CD14-positive monocyte (primary cell): ENCODE measurements at regions not wholly inside any gene's neighbourhood (a gene's known extent, or its start where the extent isn't known, plus 50 kb on each side); places are given as distances from the start of the nearest gene placed in this dataset.
"Not testable (repeated sequence)": the region's sequence is repeated elsewhere in the genome, so short reads cannot be mapped to it uniquely, and the experiment has no call there.

Experiments
- DNase-seq, 3 donors: peaks; one replicate each; pipeline ENCODE4 v3.0.0-alpha.2; 2011 to 2022
- H2AFZ ChIP-seq: 2 replicates; pipeline ENCODE4 v1.6.0; 2012; ENCODE audit warnings: mild to moderate bottlenecking, low read depth, low read length, inconsistent platforms; ENCODE audit not compliant: insufficient read depth, poor library complexity, severe bottlenecking
- H3K27ac ChIP-seq, 2 donors: 1 replicate in 1 of 2; 2 replicates in 1 of 2; pipeline ENCODE4 v1.5.1; 2012 to 2013; ENCODE audit warnings: low read length in 2 of 2, control low read depth in 1 of 2, inconsistent platforms in 1 of 2, low read depth in 1 of 2, mild to moderate bottlenecking in 1 of 2
- H3K27me3 ChIP-seq, 2 donors: one replicate each; pipeline versions ENCODE4 v1.6.0 to v1.6.1; 2011 to 2013; ENCODE audit warnings: low read length in 2 of 2; ENCODE audit not compliant: control insufficient read depth in 2 of 2, insufficient read depth in 2 of 2
- H3K36me3 ChIP-seq, 2 donors: replicated peaks in 1 of 2; 1 replicate in 1 of 2; 2 replicates in 1 of 2; pipeline versions ENCODE4 v1.5.1 to v1.6.1; 2012 to 2013; ENCODE audit warnings: low read length in 2 of 2, control low read depth in 1 of 2, inconsistent platforms in 1 of 2, mild to moderate bottlenecking in 1 of 2; ENCODE audit not compliant: insufficient read depth in 2 of 2, control insufficient read depth in 1 of 2
- H3K4me1 ChIP-seq, 2 donors: 1 replicate in 1 of 2; 2 replicates in 1 of 2; pipeline versions ENCODE4 v1.5.1 to v1.6.1; 2012 to 2013; ENCODE audit warnings: low read length in 2 of 2, control low read depth in 1 of 2, inconsistent platforms in 1 of 2, mild to moderate bottlenecking in 1 of 2, moderate library complexity in 1 of 2; ENCODE audit not compliant: insufficient read depth in 2 of 2, control insufficient read depth in 1 of 2
- H3K4me2 ChIP-seq: replicated peaks from 2 replicates; pipeline ENCODE3; 2012; ENCODE audit warnings: low read length, moderate library complexity, mild to moderate bottlenecking; ENCODE audit not compliant: poor library complexity, severe bottlenecking; ENCODE audit errors: extremely low read depth
- H3K4me3 ChIP-seq, 3 experiments: fragments of 200-600 bp in 1 of 3; sonication (generic) in 1 of 3; replicated peaks in 1 of 3; 1 replicate in 2 of 3; 2 replicates in 1 of 3; pipeline ENCODE4 v1.5.1; 2011 to 2013; ENCODE audit warnings: low read length in 3 of 3, mild to moderate bottlenecking in 3 of 3, control low read depth in 2 of 3, low read depth in 2 of 3, inconsistent platforms in 1 of 3, moderate library complexity in 1 of 3
- H3K79me2 ChIP-seq: 2 replicates; pipeline ENCODE4 v1.6.0; 2012; ENCODE audit warnings: mild to moderate bottlenecking, control low read depth, inconsistent platforms, low read length, moderate library complexity; ENCODE audit not compliant: insufficient read depth
- H3K9ac ChIP-seq: 2 replicates; pipeline ENCODE4 v1.6.0; 2017; ENCODE audit warnings: low read length, mild to moderate bottlenecking; ENCODE audit not compliant: insufficient read depth, poor library complexity, severe bottlenecking
- H3K9me3 ChIP-seq, 2 donors: replicated peaks in 1 of 2; 1 replicate in 1 of 2; 2 replicates in 1 of 2; pipeline versions ENCODE4 v1.5.1 to v1.6.1; 2012 to 2013; ENCODE audit warnings: low read length in 2 of 2, control low read depth in 1 of 2; ENCODE audit not compliant: control insufficient read depth in 1 of 2, insufficient read depth in 1 of 2
- H4K20me1 ChIP-seq: 2 replicates; pipeline ENCODE4 v1.6.0; 2012; ENCODE audit warnings: mild to moderate bottlenecking, low read length, control low read depth, moderate library complexity; ENCODE audit not compliant: insufficient read depth
- H3K27ac Mint-ChIP-seq, 7 donors: one replicate each; pipeline ENCODE4 v1.8.0; 2020; ENCODE audit warnings: mild to moderate bottlenecking in 7 of 7, mixed read lengths in 7 of 7, moderate library complexity in 6 of 7, inconsistent platforms in 2 of 7
- H3K27me3 Mint-ChIP-seq, 3 donors: one replicate each; pipeline ENCODE4 v1.8.0; 2021 to 2022; ENCODE audit warnings: low read depth in 3 of 3, mild to moderate bottlenecking in 3 of 3, mixed read lengths in 3 of 3, moderate library complexity in 3 of 3, inconsistent platforms in 1 of 3
- H3K36me3 Mint-ChIP-seq, 2 donors: one replicate each; pipeline ENCODE4 v1.8.0; 2020; ENCODE audit warnings: mixed read lengths in 2 of 2, inconsistent platforms in 1 of 2, mild to moderate bottlenecking in 1 of 2
- H3K4me1 Mint-ChIP-seq: one replicate; pipeline ENCODE4 v1.8.0; 2020; ENCODE audit warnings: mild to moderate bottlenecking, mixed read lengths
- H3K4me3 Mint-ChIP-seq, 2 donors: one replicate each; pipeline ENCODE4 v1.8.0; 2020; ENCODE audit warnings: mild to moderate bottlenecking in 2 of 2, mixed read lengths in 2 of 2, moderate library complexity in 1 of 2
- H3K9me3 Mint-ChIP-seq, 7 donors: one replicate each; pipeline ENCODE4 v1.8.0; 2020 to 2022; ENCODE audit warnings: mixed read lengths in 7 of 7, mild to moderate bottlenecking in 6 of 7, moderate library complexity in 6 of 7, inconsistent platforms in 2 of 7
- CTCF ChIP-seq: fragments of 200-600 bp; IDR thresholded peaks from one replicate; pipeline ENCODE4 v1.8.0; 2022; ENCODE audit warnings: antibody characterized with exemption, mild to moderate bottlenecking
- WGBS: methylation state at CpG from one replicate; pipeline ENCODE4 v1.1.5; 2013; ENCODE audit warnings: missing lambda C conversion rate; ENCODE audit not compliant: insufficient coverage; 5-methylcytosine and 5-hydroxymethylcytosine counted together
- intact Hi-C, 2 donors: fragments of 100-400 bp; cut with micrococcal nuclease; formaldehyde crosslinking; loops; one replicate each; pipeline versions ENCODE4 v1.15.0 to v1.15.1; 2023

DNA sequence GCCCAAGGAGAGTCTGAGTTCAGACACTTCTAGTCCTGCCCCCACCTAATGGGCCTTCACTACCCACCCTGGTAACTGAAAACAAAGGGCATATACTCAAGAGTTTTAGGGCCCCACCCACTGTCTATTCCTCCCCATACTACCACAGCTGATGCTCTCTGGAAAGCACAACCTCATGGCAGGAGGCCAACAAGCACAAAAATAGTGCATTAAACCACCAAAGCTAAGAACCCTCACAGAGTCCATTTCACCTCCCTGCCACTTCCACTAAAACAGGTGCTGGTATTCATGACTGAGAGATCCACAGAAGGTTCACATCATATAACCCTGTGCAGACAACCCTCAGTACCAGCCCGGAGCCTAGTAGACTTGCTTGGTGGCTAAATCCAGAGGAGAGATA lies 132.1 kb upstream of the ADGRB3 start:
- H3K4me1 Mint-ChIP-seq, result no peaks in the 10 kb centered on the region
- Histone ChIP-seq H3K9me3 (peaks cover 4 to 10% of the 10 kb centered on the region in 2 donors), H2AFZ (no peak overlapping the region), H4K20me1 (no peaks in the 10 kb centered on the region), H3K27me3 (no peaks in the 10 kb centered on the region), H3K4me1 (no peaks in the 10 kb centered on the region), H3K27ac (no peak overlapping the region), H3K79me2 (no peaks in the 10 kb centered on the region), H3K9ac (no peak overlapping the region), H3K4me2 (no peak overlapping the region), H3K4me3 (no peak overlapping the region), H3K36me3 (no peaks in the 10 kb centered on the region)
- H3K27ac Mint-ChIP-seq, result no peak overlapping the region
- H3K4me3 Mint-ChIP-seq, result no peak overlapping the region
- no peak for TF ChIP-seq CTCF
- peaks cover 0 to 12% (median 3%) of the 10 kb centered on the region in 7 donors for H3K9me3 Mint-ChIP-seq
- H3K36me3 Mint-ChIP-seq, result no peaks in the 10 kb centered on the region
- H3K27me3 Mint-ChIP-seq, result no peaks in the 10 kb centered on the region
- WGBS, result no CpG with 5 or more reads among the region's 1 CpG
- intact Hi-C loops, result no loop called here
- no peak for DNase-seq

- no peaks in the 10 kb centered on the region for H3K36me3 ChIP-seq
These were observed 137.2 kb upstream of the ADGRB3 start for GRCh38 chr6:68497927-68498326.

DNA sequence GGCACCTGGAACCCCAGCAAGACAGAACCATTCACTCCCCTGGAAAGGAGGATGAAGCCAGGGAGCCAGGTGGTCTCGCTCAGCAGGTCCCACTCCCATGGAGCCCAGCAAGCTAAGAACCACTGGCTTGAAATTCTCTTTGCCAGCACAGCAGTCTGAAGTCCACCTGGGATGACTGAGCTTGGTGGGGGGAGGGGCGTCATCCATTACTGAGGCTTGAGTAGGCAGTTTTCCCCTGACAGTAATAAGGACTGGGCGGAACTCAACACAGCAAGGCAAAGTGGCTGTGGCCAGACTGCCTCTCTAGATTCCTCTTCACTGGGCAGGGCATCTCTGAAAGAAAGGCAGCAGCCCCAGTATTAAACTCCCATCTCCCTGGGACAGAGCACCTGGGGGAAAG lies 140.2 kb upstream of the ADGRB3 start:
- H3K36me3 ChIP-seq, H3K36me3 Mint-ChIP-seq, H3K27me3 ChIP-seq, intact Hi-C loops, H3K79me2 ChIP-seq, DNase-seq, H3K27ac ChIP-seq, H4K20me1 ChIP-seq, H3K4me1 Mint-ChIP-seq, H3K27ac Mint-ChIP-seq, H3K4me3 ChIP-seq, H2AFZ ChIP-seq, H3K27me3 Mint-ChIP-seq, H3K4me1 ChIP-seq, H3K4me3 Mint-ChIP-seq, H3K4me2 ChIP-seq, H3K9ac ChIP-seq: not testable (repeated sequence)
- WGBS, result 92% methylated on average over 2 of the region's 3 CpGs
- H3K9me3 ChIP-seq, result peaks cover 0 to 12% of the 10 kb centered on the region in 2 donors
- H3K9me3 Mint-ChIP-seq, result peaks cover 0 to 11% (median 3%) of the 10 kb centered on the region in 7 donors

More at GRCh38 chr6:68497927-68498326, 137.2 kb upstream of the ADGRB3 start:
- H3K36me3 Mint-ChIP-seq, result no peaks in the 10 kb centered on the region
- Histone ChIP-seq H3K4me2 (no peak overlapping the region), H3K9me3 (peaks cover 0 to 21% of the 10 kb centered on the region in 2 donors), H3K27ac (no peak overlapping the region), H3K27me3 (no peaks in the 10 kb centered on the region), H4K20me1 (no peaks in the 10 kb centered on the region), H3K4me3 (no peak overlapping the region), H3K4me1 (no peaks in the 10 kb centered on the region), H3K9ac (no peak overlapping the region), H2AFZ (no peak overlapping the region), H3K79me2 (no peaks in the 10 kb centered on the region)
- intact Hi-C loops, result no loop called here
- H3K27ac Mint-ChIP-seq, result no peak overlapping the region
- no peaks in the 10 kb centered on the region for H3K4me1 Mint-ChIP-seq
- peaks cover 0 to 11% (median 5%) of the 10 kb centered on the region in 7 donors for H3K9me3 Mint-ChIP-seq
- TF ChIP-seq CTCF, result no peak
- H3K27me3 Mint-ChIP-seq, result no peaks in the 10 kb centered on the region
- DNase-seq, result no peak
- H3K4me3 Mint-ChIP-seq, result no peak overlapping the region
- no CpG with 5 or more reads among the region's 1 CpG for WGBS
